G401 (cell line): ENCODE measurements at regions not wholly inside any gene's neighbourhood (a gene's known extent, or its start where the extent isn't known, plus 50 kb on each side); places are given as distances from the start of the nearest gene placed in this dataset.

Experiments
- DNase-seq: peaks from one replicate; pipeline ENCODE4 v3.0.0-alpha.2; 2015; ENCODE audit warnings: low spot score
- in situ Hi-C: cut with HindIII; loops from 2 replicates; pipeline ENCODE4 v1.10.0; 2016; ENCODE audit warnings: low sequenced_read_pairs, mixed read lengths

DNA sequence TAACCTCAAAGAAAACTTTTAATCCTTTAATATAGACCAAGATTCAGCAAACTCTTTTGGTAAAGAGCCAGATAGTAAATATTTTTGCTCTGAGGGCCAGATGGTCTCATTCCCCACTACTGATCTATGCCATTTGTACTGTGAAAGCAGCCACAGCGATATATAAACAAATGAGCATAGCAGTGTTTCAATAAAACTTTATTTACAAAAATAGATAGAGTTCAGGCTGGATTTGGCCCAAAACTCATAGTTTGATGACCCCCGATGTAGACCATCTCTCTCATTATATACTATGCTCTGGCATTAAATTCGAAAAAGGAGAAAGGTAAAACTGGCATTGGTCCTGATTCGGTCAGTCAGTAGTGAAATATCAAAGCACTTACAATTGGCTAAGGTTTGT lies 195.8 kb upstream of the NRIP1 start:
- in situ Hi-C loops = no loop called here
- no peak for DNase-seq

DNA sequence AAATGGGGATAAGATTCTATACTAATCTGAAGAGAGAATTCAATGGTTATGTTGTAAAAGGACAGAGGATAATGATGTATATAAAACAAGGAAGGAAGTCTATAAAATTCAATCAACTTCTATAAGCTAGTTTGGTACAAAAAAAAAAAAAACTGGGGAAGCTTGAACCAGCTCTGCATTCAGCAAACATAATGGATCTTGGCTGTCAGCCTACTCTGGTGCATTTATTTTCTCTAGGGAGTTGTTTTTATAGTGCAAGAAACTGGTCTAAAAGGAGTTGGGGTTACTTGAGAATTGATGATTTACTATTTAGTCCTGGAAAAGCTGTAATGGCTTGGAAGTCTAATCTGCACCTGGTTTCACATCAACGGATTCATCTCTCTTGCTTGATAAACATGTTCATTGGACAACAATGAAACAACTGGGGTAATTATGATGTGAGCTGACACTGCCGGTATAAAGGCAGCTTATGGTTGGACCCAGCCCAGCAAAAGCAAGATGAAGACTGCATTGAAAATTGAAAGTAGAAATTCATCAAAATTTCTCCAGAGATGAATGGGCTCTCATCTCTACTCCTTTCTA lies 199.4 kb upstream of the NRIP1 start:
- in situ Hi-C loops = no loop called here
- DNase-seq = no peak

DNA sequence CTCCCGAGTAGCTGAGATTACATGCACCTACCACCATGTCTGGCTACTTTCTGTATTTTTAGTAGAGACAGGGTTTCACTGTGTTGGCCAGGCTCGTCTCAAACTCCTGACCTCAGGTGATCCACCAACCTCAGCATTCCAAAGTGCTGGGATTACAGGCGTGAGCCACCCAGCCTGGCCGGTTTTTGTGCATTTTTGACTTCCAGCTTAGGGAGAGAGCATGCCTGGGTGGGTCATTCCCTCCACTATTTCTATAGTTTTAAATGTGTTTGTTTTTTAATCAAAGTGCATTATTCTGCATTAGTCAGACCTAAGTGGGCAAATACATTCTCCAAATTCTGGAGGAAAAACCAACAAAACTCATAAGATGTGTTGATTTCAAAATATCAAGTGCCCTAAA lies 207.4 kb upstream of the NRIP1 start:
- DNase-seq = no peak
- in situ Hi-C loops = no loop called here

DNA sequence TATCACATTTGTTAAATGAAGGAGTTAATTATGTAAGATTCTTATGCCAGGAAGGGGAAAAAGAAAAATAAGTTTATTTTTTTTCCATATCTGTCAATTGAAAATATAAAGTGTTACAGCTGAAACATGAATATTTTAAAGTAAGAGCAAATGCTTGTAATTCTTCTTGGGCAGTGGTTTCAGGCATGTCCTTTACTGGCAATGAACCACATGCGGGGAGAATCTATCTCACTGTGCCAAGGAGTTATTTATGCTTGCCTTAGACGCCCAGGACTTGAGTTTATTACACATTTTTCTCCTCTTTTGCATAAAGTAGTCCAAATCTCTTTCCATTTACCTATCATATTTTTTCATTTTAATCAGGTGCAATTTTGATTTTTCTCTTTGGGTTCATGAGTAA lies 207.8 kb upstream of the NRIP1 start:
- DNase-seq = no peak
- in situ Hi-C loops = no loop called here

DNA sequence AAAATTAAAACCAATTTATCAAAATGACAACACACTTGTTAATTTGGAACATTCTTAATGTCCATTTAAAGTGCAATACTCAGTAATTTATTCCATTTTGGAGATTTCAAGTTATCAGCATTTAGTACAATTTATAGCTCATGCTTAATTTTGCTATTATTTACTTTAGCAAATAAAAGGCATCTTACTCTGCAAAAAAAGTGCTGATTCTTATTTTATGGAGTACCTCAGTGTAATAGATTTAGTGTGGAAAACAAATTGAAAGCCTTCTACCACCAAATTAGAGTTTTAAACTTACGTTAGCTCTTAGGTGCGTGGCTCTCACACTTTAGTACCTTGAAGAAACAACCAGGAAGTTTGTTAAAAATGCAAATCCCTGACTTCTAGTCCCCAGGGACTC lies 208.4 kb upstream of the NRIP1 start:
- in situ Hi-C loops = no loop called here
- no peak for DNase-seq

DNA sequence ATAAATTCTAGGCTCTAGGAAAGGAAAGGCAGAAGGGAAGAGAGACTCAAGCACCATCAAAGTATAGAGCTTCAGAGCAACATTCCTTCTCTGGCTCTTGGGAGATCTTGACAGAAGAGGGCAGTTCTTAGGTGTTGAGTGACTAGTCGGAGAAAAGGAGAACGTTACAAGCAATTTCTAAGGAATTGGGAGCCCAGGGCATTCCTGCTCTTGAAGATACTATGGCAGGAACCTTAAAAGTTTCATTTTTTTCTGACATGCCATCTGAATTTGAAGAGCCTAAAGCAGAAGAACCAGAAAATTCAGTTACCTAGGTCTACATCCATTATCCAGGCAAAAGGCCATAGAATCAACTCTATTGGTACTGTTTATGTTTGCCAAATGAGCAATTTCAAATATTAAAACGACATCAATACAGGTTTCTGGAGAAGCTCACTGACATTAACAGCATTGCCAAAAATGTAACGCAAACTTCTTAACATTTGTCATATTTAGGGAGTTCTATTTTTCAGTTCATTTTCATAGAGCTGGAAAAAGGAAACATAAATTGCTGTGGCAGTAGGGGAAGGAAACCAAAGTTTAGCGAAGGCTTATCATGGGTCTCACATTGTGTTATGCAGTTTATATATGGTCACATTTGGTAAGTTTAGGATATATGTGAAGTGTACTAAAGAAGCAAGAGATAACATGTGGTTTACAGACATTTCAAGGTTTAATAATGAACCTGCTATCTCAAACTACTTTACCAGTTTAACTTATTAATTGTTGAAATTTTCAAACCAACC lies 210.1 kb upstream of the NRIP1 start:
- in situ Hi-C loops = no loop called here
- DNase-seq = no peak

DNA sequence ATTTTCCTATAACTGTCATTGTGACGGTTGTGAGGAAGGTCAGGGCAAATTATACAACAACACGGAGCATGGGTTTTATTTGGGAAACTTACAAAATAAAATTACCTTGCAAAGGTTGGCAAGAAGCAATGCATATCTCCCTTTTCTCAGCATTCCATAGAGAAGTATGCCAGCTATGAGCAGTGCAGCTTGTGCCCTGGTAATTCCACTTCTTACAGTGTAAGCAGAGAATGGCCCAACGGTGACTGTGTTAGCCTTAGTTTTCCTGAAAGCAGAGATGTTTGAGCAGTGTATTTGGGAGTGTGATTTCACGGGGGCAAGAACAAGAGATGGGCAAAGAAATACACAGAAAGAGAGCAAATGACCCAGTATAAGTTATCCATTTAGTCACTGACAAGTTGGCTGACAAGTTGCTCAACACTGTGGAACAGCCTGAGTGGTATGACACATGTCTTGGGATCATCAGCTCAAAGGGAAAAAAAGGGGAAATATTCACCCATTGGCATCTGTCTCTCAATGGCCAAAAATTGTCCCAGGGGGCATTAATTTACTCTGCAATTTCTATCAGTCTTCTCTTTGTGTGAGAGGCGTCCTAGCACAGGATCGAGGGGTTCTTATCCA lies 210.9 kb upstream of the NRIP1 start:
- no peak for DNase-seq
- in situ Hi-C loops = no loop called here

DNA sequence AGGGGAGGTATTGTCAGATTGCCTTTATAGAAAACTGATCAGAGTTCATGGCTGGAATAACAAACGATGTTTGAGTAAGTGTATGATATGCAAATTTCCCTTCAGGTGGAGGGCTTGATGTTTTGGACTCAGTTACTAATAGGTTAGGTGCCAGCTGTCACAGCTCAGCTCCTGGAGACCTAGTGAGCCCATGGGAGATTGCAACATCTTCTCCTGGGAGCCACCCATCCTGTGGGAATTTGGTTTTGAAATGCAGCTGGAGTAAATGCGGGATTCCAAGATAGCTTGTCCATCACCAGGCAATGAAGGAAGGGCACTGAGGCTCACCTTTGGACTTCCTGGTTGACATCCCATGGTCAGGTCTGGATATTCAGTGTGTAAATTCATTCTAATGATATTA lies 211.4 kb upstream of the NRIP1 start:
- DNase-seq = no peak
- in situ Hi-C loops = no loop called here

DNA sequence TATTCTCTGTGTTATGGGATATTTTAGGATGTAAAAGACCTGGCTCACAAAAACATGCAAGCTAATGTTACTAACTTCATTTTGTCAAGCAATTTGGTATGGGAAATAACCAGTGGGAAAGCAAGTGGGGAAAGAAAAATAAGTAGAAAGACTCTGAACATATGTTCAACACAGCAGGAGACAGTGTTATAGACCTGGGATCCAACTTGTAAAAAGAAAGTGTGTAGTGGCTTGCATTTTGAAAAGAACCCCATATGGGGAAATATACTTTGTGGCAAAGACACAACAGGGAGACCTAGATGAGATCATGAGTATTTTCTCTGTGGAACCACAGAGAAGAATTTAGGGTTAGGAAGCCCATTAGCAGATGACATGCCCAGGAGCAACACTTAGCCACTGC lies 212.7 kb upstream of the NRIP1 start:
- in situ Hi-C loops = no loop called here
- peak; percentile 5 for DNase-seq

DNA sequence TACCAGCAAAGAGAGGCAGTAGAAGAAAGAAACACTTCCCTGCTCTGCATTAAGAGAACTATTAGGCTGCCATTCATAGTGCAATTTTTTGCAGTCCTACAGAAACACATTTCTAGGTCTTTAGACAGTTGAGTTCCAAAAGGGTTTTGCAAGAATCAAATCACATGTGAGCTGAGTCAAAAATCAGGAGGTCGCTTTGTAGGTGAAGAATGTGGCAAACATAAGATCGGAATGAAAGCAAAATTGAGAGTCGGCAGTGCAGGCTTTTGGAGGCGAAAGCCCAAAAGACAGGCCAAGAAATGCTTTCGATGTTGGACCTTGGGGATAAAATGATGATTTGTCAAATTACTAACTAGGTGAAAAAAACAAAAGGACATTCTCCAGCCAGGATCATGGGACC lies 213.5 kb upstream of the NRIP1 start:
- in situ Hi-C loops = no loop called here
- no peak for DNase-seq

DNA sequence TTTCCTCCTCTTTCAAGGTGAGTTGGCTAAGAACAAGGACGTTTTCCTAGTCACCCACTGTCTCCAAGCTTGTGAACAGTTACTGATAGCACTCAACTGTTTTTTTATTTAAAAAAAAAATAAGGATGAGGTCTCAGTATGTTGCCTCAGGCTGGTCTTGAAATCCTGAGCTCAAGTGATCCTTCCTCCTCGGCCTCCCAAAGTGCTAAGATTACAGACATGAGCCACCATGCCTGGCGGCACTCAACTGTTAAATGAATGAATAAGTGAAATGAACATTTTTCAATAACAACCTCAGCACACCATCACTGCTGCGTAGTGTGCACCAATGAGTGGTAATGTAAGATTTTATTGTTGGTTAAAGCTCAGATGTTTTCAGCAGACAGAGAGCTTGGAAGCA lies 214.1 kb upstream of the NRIP1 start:
- in situ Hi-C loops = no loop called here
- DNase-seq = no peak

DNA sequence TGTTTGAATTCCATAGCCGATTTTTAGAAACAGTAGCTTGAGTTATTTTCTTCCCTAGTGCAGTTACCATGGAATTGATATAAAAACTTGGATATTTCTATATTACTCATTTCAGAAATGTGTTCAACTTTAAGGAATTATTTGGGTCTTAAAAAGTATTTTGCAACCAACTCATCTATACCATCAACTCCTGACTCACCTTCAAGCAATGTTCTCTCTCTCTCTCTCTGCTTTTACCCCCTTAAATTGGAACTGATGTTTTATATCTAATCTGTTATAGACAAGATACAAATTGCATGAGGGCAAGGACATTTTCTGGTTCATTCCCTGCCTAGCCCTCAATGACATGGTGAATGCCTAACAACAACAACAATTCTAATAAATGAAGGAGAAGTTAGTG lies 214.7 kb upstream of the NRIP1 start:
- in situ Hi-C loops = no loop called here

DNA sequence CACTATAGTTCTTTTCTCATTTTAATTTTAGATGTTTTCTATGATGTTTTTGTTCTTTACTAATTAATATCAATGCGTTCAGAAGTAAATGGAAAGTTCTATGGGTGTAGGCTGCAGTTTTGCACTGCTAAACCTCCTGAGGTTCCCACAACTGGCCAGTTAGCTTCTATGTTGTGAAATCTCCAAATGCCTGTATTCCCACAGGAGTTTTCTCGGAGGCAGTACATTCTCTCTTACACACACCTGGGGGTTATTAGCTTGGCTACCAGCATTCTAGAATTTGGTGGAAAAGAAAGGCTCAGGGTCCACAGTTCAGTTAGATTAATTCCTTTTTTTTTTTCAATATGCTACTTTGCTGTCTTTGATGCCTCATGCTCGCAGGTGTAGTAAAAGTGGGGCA lies 216.9 kb upstream of the NRIP1 start:
- DNase-seq = no peak
- in situ Hi-C loops = no loop called here

More for the DNA sequence above, 214.7 kb upstream of the NRIP1 start:
- DNase-seq = no peak

DNA sequence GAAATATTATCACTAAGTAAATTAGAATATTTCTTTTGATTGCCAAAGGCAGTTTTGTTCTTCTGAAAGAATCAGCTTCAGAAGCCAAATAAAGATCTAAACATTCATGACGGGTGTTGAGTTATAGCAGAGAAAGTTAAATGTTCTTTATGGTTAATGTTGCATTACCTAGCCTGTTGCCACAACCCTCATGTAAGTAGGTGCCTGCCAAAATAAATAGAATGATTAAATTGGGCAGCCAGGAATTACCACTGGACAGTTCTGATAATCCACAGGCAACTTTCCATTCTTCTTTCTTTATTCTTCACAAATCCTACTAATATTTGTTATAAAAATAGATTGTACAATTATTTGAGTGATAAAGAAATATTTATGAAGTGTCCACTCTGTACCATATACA lies 217.9 kb upstream of the NRIP1 start:
- in situ Hi-C loops = no loop called here
- DNase-seq = no peak

DNA sequence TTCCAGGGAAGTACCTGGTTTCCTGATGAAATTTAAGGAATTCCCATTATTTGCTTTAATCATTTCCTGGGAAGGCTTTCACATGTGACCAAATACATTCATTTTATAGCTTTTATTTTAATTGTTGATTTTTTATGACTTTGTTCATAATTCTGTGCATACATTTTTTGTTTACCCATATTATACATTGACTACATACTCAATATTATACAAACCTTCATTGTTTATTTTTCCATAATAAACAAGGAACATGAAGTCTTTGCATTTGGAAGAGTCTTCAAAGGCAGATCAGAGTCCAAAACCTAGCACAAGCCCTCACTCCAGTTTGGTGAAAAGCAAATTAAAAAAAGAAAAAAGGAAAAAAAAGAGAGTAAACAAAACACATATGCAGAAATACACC lies 218.3 kb upstream of the NRIP1 start:
- in situ Hi-C loops = no loop called here
- DNase-seq = no peak

DNA sequence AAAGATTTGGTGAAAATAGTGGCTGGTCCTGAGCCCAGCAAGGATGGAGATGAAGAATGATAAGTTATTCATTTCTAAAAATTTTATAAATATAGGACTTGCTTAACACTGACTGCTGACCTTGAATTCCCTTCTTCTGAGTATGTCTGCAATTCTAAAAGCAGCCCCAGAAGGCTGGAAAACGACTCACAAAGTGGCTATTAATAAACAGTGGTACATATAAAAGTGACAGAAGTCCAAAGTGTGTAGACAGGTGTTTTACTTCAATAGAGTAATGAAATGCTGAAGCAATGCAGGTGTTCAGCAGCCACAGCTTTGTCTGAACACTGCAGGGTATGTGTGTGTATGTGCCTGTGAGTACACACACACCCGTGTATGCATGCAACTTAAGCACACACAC lies 219.0 kb upstream of the NRIP1 start:
- no peak for DNase-seq
- in situ Hi-C loops = no loop called here

DNA sequence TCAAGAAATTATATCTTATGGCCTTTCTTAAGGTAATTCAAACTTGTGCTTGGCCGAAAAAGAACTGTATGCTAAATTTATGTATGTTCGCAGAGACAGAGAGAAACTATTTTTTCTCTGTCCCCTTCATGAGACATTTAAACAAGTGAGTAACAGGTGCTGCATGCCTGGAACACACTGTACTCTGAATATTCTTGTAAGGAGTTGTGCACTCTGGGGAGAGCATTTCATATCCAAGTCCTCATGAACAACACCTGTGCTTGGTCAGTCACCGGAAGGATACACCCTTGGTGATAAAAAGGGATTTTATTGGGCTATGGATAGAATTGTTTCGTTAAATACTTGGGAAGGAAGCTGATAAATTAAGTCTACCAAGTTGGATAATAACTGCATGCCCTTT lies 220.8 kb upstream of the NRIP1 start:
- no peak for DNase-seq
- in situ Hi-C loops = no loop called here

DNA sequence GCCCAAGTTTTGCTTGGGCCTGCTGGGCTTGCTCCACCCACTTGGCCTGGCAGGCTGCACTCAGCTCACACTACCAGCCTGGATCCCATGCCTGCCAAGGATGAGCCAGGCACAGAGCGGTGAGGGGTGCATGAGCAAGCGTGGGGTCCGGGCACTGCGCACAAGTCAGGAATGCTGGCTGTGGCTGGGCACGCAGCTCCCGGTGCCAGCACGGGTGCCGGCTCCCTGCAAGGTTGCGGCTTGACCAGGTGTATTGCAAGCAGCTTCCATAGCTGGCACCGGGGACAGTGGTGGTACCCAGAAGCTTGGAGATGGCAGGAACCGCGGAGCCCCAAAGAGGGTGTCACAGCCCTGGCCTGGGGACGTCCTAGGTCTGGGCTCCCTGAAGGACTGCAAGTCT lies 224.4 kb upstream of the NRIP1 start:
- in situ Hi-C loops = no loop called here
- no peak for DNase-seq

DNA sequence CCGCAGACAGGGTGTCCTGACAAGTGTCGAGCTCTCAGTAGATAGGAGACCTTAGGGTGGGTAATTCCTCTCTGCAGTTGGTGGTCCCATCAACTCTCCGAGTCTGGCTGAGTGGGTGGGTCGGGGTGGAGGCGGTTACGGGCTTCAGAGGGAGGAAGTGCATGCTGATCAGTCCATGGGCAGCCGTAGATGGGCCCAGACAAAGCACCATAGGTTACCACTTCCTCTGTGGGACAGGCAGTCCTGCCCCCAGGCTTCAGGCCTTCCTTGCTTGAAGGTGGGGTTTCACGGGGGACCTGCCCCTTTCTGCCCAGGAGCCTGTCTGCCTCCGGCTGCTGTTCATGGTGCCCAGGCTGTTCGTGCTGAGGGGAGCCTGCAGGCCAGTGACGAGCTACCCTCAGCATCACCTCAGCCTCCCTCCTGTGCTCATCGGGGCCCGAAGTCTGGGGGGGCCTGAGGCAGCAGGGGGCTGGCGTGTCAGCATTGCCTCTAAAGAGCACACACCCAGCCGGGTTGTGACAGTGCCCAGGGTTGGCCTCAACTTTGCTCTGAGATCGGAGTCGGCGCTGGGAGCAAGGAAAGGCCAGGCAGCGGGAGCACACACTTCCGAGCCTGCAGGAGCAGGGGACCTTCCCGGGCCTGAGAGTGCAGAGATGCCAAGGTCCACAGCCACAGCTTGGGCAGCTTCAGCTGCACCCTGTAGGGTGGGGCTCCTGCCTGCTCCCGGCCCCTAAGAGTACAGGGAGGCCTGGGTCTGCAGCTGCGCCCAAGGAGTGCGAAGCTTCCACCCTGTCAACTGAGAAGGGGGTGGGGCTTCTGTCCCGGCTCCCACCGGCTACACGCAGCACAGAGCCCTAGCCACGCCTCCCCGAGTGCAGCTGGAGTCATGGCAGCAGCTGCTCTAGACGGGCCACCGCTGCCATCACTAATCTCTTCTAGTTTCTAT lies 225.4 kb upstream of the NRIP1 start:
- no peak for DNase-seq
- in situ Hi-C loops = no loop called here
